Mesothelial cell of epicardium (in vitro differentiated cells): ENCODE measurements at regions not wholly inside any gene's neighbourhood (a gene's known extent, or its start where the extent isn't known, plus 50 kb on each side); places are given as distances from the start of the nearest gene placed in this dataset.

Source experiments
- DNase-seq, 2 experiments: peaks; one replicate each; pipeline ENCODE4 v3.0.0; 2021; ENCODE audit warnings: low spot score in 2 of 2; ENCODE audit not compliant: unreplicated experiment in 2 of 2
- H3K27ac Mint-ChIP-seq: 2 replicates; pipeline ENCODE4 v1.8.0; 2021; ENCODE audit warnings: mixed read lengths
- H3K27me3 Mint-ChIP-seq: 2 replicates; pipeline ENCODE4 v1.8.0; 2021; ENCODE audit warnings: low read depth, mixed read lengths
- H3K36me3 Mint-ChIP-seq: 2 replicates; pipeline ENCODE4 v1.8.0; 2021; ENCODE audit warnings: mixed read lengths
- H3K4me1 Mint-ChIP-seq: 2 replicates; pipeline ENCODE4 v1.8.0; 2021; ENCODE audit warnings: mixed read lengths
- H3K4me3 Mint-ChIP-seq: 2 replicates; pipeline ENCODE4 v1.8.0; 2021; ENCODE audit warnings: mild to moderate bottlenecking, moderate library complexity, mixed read lengths
- H3K9me3 Mint-ChIP-seq: 2 replicates; pipeline ENCODE4 v1.8.0; 2021; ENCODE audit warnings: mixed read lengths
- CTCF ChIP-seq: fragments of 200-600 bp; sonication (generic); IDR thresholded peaks from one replicate; pipeline ENCODE4 v1.5.0; 2021; ENCODE audit warnings: antibody characterized with exemption; ENCODE audit not compliant: unreplicated experiment

GRCh38 chr6:138001750-138002349, 105.4 kb downstream of the PERP start:
- H3K36me3 Mint-ChIP-seq = peaks cover 4% of the 10 kb centered on the region
- peak; percentile 88 for TF ChIP-seq CTCF
- H3K9me3 Mint-ChIP-seq = peaks cover 12% of the 10 kb centered on the region
- H3K27ac Mint-ChIP-seq = no peak overlapping the region
- no peak overlapping the region for H3K4me3 Mint-ChIP-seq
- DNase-seq = peak in 1 of 2 experiments; percentile 74
- H3K27me3 Mint-ChIP-seq = no peaks in the 10 kb centered on the region
- H3K4me1 Mint-ChIP-seq = peaks cover 4% of the 10 kb centered on the region

GRCh38 chr6:138004430-138005287, 102.6 kb downstream of the PERP start:
- Mint-ChIP-seq H3K4me1 (peaks cover 4% of the 10 kb centered on the region), H3K36me3 (no peaks in the 10 kb centered on the region), H3K27me3 (no peaks in the 10 kb centered on the region), H3K27ac (no peak overlapping the region), H3K4me3 (no peak overlapping the region), H3K9me3 (no peaks in the 10 kb centered on the region)
- DNase-seq = no peak
- no peak for TF ChIP-seq CTCF

- Mint-ChIP-seq H3K27ac (no peak overlapping the region), H3K27me3 (no peaks in the 10 kb centered on the region), H3K4me1 (peaks cover 4% of the 10 kb centered on the region), H3K36me3 (no peaks in the 10 kb centered on the region), H3K9me3 (no peaks in the 10 kb centered on the region), H3K4me3 (no peak overlapping the region)
- no peak for DNase-seq
- no peak for TF ChIP-seq CTCF
Measured at GRCh38 chr6:138005846-138006245, 101.4 kb downstream of the PERP start.

GRCh38 chr6:138007014-138007472, 100.2 kb downstream of the PERP start:
- no peak overlapping the region for H3K4me3 Mint-ChIP-seq
- H3K36me3 Mint-ChIP-seq = no peaks in the 10 kb centered on the region
- H3K4me1 Mint-ChIP-seq = no peaks in the 10 kb centered on the region
- peak; percentile 38 for TF ChIP-seq CTCF
- no peaks in the 10 kb centered on the region for H3K9me3 Mint-ChIP-seq
- H3K27ac Mint-ChIP-seq = no peak overlapping the region
- H3K27me3 Mint-ChIP-seq = no peaks in the 10 kb centered on the region
- DNase-seq = peak in 1 of 2 experiments; percentile 45

GRCh38 chr6:138008791-138009190, 98.4 kb downstream of the PERP start:
- H3K9me3 Mint-ChIP-seq = no peaks in the 10 kb centered on the region
- no peaks in the 10 kb centered on the region for H3K4me1 Mint-ChIP-seq
- no peaks in the 10 kb centered on the region for H3K27me3 Mint-ChIP-seq
- no peak overlapping the region for H3K4me3 Mint-ChIP-seq
- H3K36me3 Mint-ChIP-seq = no peaks in the 10 kb centered on the region
- no peak overlapping the region for H3K27ac Mint-ChIP-seq
- TF ChIP-seq CTCF = no peak
- no peak for DNase-seq
